Pancreas (tissue), 10 donors: ENCODE measurements at regions not wholly inside any gene's neighbourhood (a gene's known extent, or its start where the extent isn't known, plus 50 kb on each side); places are given as distances from the start of the nearest gene placed in this dataset.
A peak's percentile ranks its signal among the peaks of the same experiment; 100 is the strongest.

Experiments used
- ATAC-seq, 4 donors: fragments of 200-7000 bp; cut with Tn5 transposase; one replicate each; pipeline versions ENCODE4 v1.8.0 to v1.9.1; 2020; ENCODE audit warnings: mild to moderate bottlenecking in 4 of 4, moderate library complexity in 4 of 4
- DNase-seq, 6 donors: peaks; one replicate each; pipeline ENCODE4 v3.0.0-alpha.2; 2020
- FAIRE-seq: peaks from 2 replicates; lab custom pipeline; 2012; peaks lifted over from hg19 to GRCh38; lab: Jason Lieb, UNC
- H3K27ac ChIP-seq, 4 donors: fragments of 200-600 bp; sonication (generic); 1 replicate in 3 of 4; 2 replicates in 1 of 4; pipeline versions ENCODE4 v1.5.0 to v1.8.0; 2020
- H3K27me3 ChIP-seq, 4 donors: fragments of 200-600 bp; one replicate each; pipeline ENCODE4 v1.8.0; 2021
- H3K36me3 ChIP-seq, 3 donors: fragments of 200-600 bp; sonication (generic) in 1 of 3; one replicate each; pipeline versions ENCODE4 v1.5.0 to v1.8.0; 2020 to 2021
- H3K4me1 ChIP-seq, 3 donors: fragments of 200-600 bp; one replicate each; pipeline ENCODE4 v1.8.0; 2021
- H3K4me3 ChIP-seq, 4 donors: fragments of 200-600 bp; sonication (generic) in 2 of 4; one replicate each; pipeline versions ENCODE4 v1.5.0 to v1.8.0; 2020 to 2021
- H3K9me3 ChIP-seq, 4 donors: fragments of 200-600 bp; one replicate each; pipeline ENCODE4 v1.8.0; 2021
- CTCF ChIP-seq, 4 donors: fragments of 200-600 bp; sonication (generic) in 3 of 4; IDR thresholded peaks; one replicate each; pipeline versions ENCODE4 v1.5.0 to v1.8.0; 2021; ENCODE audit warnings: antibody characterized with exemption in 4 of 4
- WGBS, 2 donors: extraction: QIAGEN DNeasy Blood & Tissue Kit; methylation state at CpG; one replicate each; pipeline ENCODE4 v1.1.7; 2013; 5-methylcytosine and 5-hydroxymethylcytosine counted together
- intact Hi-C, 3 donors: fragments of 100-400 bp; cut with DNase I; formaldehyde crosslinking; loops; one replicate each; pipeline versions ENCODE4 v1.11.1 to v1.14.2; 2022
- donor health status: healthy with polysubstance abuse.
- donor health status: DM: no; HTN: no; CAD: no; lungs with moderate emphysema.
- donor health status: DM: no; HTN: no; CAD: no.
- donor health status: control.
- donor health status: control.
- donor health status: Bipolar disorder and iron deficiency.
- donor health status: DM: yes; HTN: yes; CAD: no.
- donor health status: DM: no; HTN: no; CAD: no.
- donor health status: DM: no; HTN: no; CAD: no.
- donor health status: DM: yes; HTN: yes; CAD: no.

DNA sequence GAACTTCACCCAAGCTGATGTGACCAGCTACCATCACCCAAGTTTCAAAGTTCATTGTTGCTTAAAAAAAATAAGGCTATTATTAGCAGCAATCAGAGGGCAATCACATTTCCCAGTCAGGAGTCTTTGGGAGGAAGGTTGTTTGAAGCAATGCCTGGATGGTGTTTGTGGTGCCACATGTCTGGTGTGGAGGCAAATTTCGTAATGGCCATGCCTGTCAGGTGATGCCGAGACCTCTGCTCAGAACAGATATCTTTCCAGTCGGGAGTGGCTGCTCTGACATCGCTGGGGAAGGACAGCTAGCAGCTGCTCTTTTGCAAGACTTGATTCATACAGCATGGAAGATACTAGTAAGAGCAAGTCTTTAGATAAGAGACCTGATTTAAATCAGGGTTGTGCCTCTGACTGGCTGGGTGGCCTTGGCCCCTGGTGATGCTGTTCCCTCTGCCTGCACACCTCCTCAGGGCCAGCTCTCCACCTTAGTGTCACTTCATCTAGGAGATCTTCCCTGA is 187.8 kb upstream of the JUN start:
- no peak for FAIRE-seq
- peak; percentile 22 to 45 (median 35) for ATAC-seq
- WGBS, 2 donors: 27 to 31% methylated on average over 4 of the region's 4 CpGs
- intact Hi-C loops: no loop called here
- peak in 3 of 6 donors; percentile 27 to 65 (median 32) for DNase-seq
- no peak overlapping the region for H3K4me3 ChIP-seq
- no peaks in the 10 kb centered on the region for H3K36me3 ChIP-seq
- no peak for TF ChIP-seq CTCF (IDR thresholded peaks at IDR 0.05)
- peaks cover 25 to 44% (median 30%) of the 10 kb centered on the region in 3 donors for H3K4me1 ChIP-seq
- peak overlapping the region in 1 of 4 donors; percentile 27 for H3K27ac ChIP-seq
- H3K27me3 ChIP-seq: no peaks in the 10 kb centered on the region
- no peaks in the 10 kb centered on the region for H3K9me3 ChIP-seq

DNA sequence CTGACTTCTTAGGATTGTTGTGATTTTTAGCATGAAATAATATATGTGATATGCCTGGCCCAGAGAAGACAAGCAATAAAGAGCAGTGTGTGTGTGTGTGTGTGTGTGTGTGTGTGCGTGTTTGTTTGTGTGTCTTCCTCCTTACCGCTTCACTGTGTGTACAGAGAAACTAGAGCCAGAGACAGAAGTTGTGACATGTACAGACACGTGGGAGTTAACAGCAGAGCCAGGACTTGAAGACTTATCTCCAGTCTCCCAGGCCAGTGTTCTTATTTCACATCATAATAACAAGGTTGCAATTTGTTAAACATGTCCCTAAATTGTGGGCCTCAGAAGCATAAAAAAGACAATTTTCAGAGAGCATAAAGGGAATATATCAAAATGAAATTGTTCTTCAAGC is 192.0 kb upstream of the JUN start:
- Histone ChIP-seq H3K27ac (peak overlapping the region in 3 of 4 donors; percentile 15 to 48 (median 39)), H3K4me3 (no peak overlapping the region), H3K27me3 (no peaks in the 10 kb centered on the region), H3K9me3 (no peaks in the 10 kb centered on the region), H3K36me3 (no peaks in the 10 kb centered on the region), H3K4me1 (peaks cover 11 to 33% (median 13%) of the 10 kb centered on the region in 3 donors)
- ATAC-seq (peak in 1 of 4 donors; percentile 51), DNase-seq (no peak), FAIRE-seq (no peak)
- no peak for TF ChIP-seq CTCF (IDR thresholded peaks at IDR 0.05)
- 58 to 60% methylated on average over 3 of the region's 3 CpGs for WGBS, 2 donors
- intact Hi-C loops: no loop called here

DNA sequence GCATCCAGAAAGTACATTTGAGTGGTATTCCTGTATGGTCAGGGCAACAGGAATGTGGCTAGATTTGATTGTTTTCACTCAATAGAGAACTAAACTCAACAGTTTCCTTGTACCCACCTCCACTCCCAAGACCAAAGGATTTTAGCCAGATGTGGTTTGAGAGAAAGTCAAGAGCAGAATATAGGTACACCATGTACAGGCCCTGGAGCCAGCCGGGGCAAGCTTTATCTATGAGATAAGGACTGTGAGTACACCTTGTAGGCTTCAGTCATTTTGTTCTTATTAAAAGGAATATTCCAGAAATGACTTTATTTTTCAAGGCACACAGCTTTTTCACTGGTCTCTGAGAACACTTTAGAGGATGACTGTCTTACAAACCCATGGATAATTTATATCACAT is 192.4 kb upstream of the JUN start:
- no peak for TF ChIP-seq CTCF (IDR thresholded peaks at IDR 0.05)
- peak in 5 of 6 donors; percentile 43 to 78 (median 53) for DNase-seq
- Histone ChIP-seq H3K27me3 (no peaks in the 10 kb centered on the region), H3K4me1 (peaks cover 11 to 33% (median 13%) of the 10 kb centered on the region in 3 donors), H3K27ac (peak overlapping the region in 3 of 4 donors; percentile 15 to 48 (median 39)), H3K9me3 (no peaks in the 10 kb centered on the region), H3K36me3 (no peaks in the 10 kb centered on the region), H3K4me3 (no peak overlapping the region)
- no peak for FAIRE-seq
- intact Hi-C loops: no loop called here
- ATAC-seq: peak; percentile 48 to 93 (median 86)
- 21 to 24% methylated on average over 1 of the region's 1 CpG for WGBS, 2 donors

DNA sequence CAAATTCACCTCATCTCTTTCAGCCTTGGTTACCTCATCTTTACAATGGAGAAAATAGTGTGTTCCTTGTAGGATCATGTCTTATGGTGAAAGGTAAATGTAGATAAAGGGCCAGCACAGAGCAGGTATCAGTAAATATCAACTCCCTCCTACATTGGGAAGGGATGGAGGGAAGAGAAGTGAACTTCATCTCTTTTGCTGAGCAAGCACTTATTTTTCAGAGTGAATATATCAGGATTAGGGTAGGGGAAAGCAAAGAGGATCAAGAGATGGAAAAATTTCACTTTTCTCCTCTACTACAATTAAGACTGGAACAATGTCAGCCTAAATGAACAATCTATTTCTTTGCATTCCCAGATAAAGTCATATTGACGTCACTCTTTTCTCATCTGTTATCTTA is 193.8 kb upstream of the JUN start:
- no peak for TF ChIP-seq CTCF (IDR thresholded peaks at IDR 0.05)
- H3K4me1 ChIP-seq: peaks cover 11 to 27% (median 19%) of the 10 kb centered on the region in 3 donors
- no peak for DNase-seq
- H3K4me3 ChIP-seq: no peak overlapping the region
- H3K9me3 ChIP-seq: no peaks in the 10 kb centered on the region
- no peaks in the 10 kb centered on the region for H3K36me3 ChIP-seq
- H3K27me3 ChIP-seq: no peaks in the 10 kb centered on the region
- no peak overlapping the region for H3K27ac ChIP-seq
- 61 to 72% methylated on average over 1 of the region's 1 CpG for WGBS, 2 donors
- FAIRE-seq: no peak
- ATAC-seq: no peak
- intact Hi-C loops: no loop called here

- ATAC-seq (no peak), DNase-seq (no peak), FAIRE-seq (no peak)
- Histone ChIP-seq H3K27me3 (no peaks in the 10 kb centered on the region), H3K9me3 (no peaks in the 10 kb centered on the region), H3K4me1 (peaks cover 15 to 32% (median 20%) of the 10 kb centered on the region in 3 donors), H3K4me3 (no peak overlapping the region), H3K36me3 (no peaks in the 10 kb centered on the region), H3K27ac (no peak overlapping the region)
- no peak for TF ChIP-seq CTCF (IDR thresholded peaks at IDR 0.05)
- intact Hi-C loops: no loop called here
- 81 to 88% methylated on average over 2 of the region's 2 CpGs for WGBS, 2 donors
Observed at GRCh38 chr1:58978096-58978495, 194.2 kb upstream of the JUN start.
